Gastroesophageal sphincter (tissue), 4 donors: ENCODE measurements at regions not wholly inside any gene's neighbourhood (a gene's known extent, or its start where the extent isn't known, plus 50 kb on each side); places are given as distances from the start of the nearest gene placed in this dataset.

Experiments used
- ATAC-seq: fragments of 150-250 bp; one replicate; pipeline ENCODE4 v1.9.1; 2016; ENCODE audit warnings: mild to moderate bottlenecking, moderate library complexity
- H3K27ac ChIP-seq, 4 donors: fragments of 200-600 bp; sonication (generic) in 3 of 4; 1 replicate in 3 of 4; 2 replicates in 1 of 4; pipeline ENCODE4 v1.5.1; 2016 to 2019
- H3K27me3 ChIP-seq: fragments of 200-600 bp; sonication (generic); one replicate; pipeline ENCODE4 v1.5.1; 2019
- H3K36me3 ChIP-seq, 2 donors: fragments of 200-600 bp; sonication (generic); one replicate each; pipeline ENCODE4 v1.5.1; 2019; ENCODE audit warnings: control low read depth in 1 of 2
- H3K4me1 ChIP-seq, 3 donors: fragments of 200-600 bp; sonication (generic); 1 replicate in 2 of 3; 2 replicates in 1 of 3; pipeline ENCODE4 v1.5.1; 2016 to 2019; ENCODE audit warnings: control low read depth in 2 of 3
- H3K4me3 ChIP-seq, 2 donors: fragments of 200-600 bp; sonication (generic); one replicate each; pipeline ENCODE4 v1.5.1; 2019; ENCODE audit warnings: mild to moderate bottlenecking in 1 of 2, moderate library complexity in 1 of 2
- H3K9me3 ChIP-seq, 3 donors: fragments of 200-600 bp; sonication (generic); one replicate each; pipeline ENCODE4 v1.5.1; 2017 to 2019; ENCODE audit warnings: control low read depth in 2 of 3
- CTCF ChIP-seq, 4 experiments: fragments of 200-600 bp in 2 of 4; fragments of 450-650 bp in 2 of 4; sonication (generic) in 1 of 4; IDR thresholded peaks; one replicate each; pipeline ENCODE4 v1.5.1; 2017 to 2019; ENCODE audit warnings: antibody characterized with exemption in 4 of 4, mild to moderate bottlenecking in 2 of 4, moderate library complexity in 2 of 4
- EP300 ChIP-seq: sonication (generic); formaldehyde crosslinking; IDR thresholded peaks from one replicate; pipeline ENCODE4 v1.6.1; 2017; ENCODE audit warnings: antibody characterized with exemption, mild to moderate bottlenecking
- POLR2A ChIP-seq, 2 donors: fragments of 450-650 bp; IDR thresholded peaks; one replicate each; pipeline ENCODE4 v1.6.1; 2017; ENCODE audit warnings: antibody characterized with exemption in 2 of 2, mild to moderate bottlenecking in 2 of 2, moderate library complexity in 1 of 2
- POLR2AphosphoS5 ChIP-seq: sonication (generic); formaldehyde crosslinking; IDR thresholded peaks from one replicate; pipeline ENCODE4 v1.6.1; 2017; ENCODE audit warnings: antibody characterized with exemption
- WGBS, 2 donors: methylation state at CpG; one replicate each; pipeline ENCODE4 v1.1.5; 2018; ENCODE audit warnings: low coverage in 1 of 2; 5-methylcytosine and 5-hydroxymethylcytosine counted together

- Histone ChIP-seq H3K36me3 (no peaks in the 10 kb centered on the region), H3K27me3 (peaks cover 59% of the 10 kb centered on the region), H3K4me1 (no peaks in the 10 kb centered on the region), H3K4me3 (no peak overlapping the region), H3K9me3 (peaks cover 0 to 12% (median 0%) of the 10 kb centered on the region in 3 donors), H3K27ac (no peak overlapping the region)
- ATAC-seq, result no peak
- WGBS, 2 donors, result 80% methylated on average over 4 of the region's 13 CpGs; no CpG with 5 or more reads in 1 of the 2 donors
- TF ChIP-seq POLR2AphosphoS5 (no peak), POLR2A (IDR thresholded peaks at IDR 0.05) (no peak), EP300 (no peak), CTCF (IDR thresholded peaks at IDR 0.05) (no peak)
Observed at GRCh38 chr11:2072551-2073261, 66.5 kb downstream of the IGF2 start.

GRCh38 chr11:2071748-2072385 lies 67.3 kb downstream of the IGF2 start:
- H3K9me3 ChIP-seq, result peaks cover 0 to 15% (median 0%) of the 10 kb centered on the region in 3 donors
- H3K36me3 ChIP-seq, result no peaks in the 10 kb centered on the region
- H3K27me3 ChIP-seq, result peaks cover 68% of the 10 kb centered on the region
- no peak overlapping the region for H3K27ac ChIP-seq
- H3K4me1 ChIP-seq, result no peaks in the 10 kb centered on the region
- no peak for ATAC-seq
- TF ChIP-seq POLR2AphosphoS5, result no peak
- TF ChIP-seq POLR2A (IDR thresholded peaks at IDR 0.05), result no peak
- TF ChIP-seq CTCF (IDR thresholded peaks at IDR 0.05), result no peak
- no peak for TF ChIP-seq EP300
- 52 to 64% methylated on average over 4 to 8 of the region's 11 CpGs for WGBS, 2 donors
- no peak overlapping the region for H3K4me3 ChIP-seq
